ENCODE measurements at regions not wholly inside any gene's neighbourhood (a gene's known extent, or its start where the extent isn't known, plus 50 kb on each side); places are given as distances from the start of the nearest gene placed in this dataset.

DNA sequence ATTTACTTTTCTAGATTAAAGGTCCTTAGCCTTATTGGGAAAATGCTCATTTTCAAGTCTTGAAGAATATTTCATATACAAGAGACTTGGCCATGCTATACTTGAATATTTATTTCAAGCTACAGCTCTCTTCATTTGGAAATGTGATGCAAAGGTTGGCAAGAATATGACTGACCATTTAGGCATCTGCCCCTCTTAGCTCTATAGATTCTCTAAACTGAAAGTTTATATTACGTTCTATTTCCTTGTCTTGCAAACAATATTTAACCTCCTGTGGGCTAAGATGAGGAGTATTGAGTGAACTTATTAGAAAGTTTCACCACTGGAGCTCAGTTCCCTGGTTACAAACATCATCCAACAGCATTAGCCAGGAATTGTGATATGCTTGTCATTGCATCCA lies 593.1 kb downstream of the MAT2B start:
- Mint-ChIP-seq H3K27me3 (no peaks in the 10 kb centered on the region), H3K9me3 (ENCODE audit: insufficient read depth) (no peaks in the 10 kb centered on the region), H3K4me1 (no peaks in the 10 kb centered on the region), H3K4me3 (no peak overlapping the region), H3K27ac (no peak overlapping the region)
- H3K27me3 ChIP-seq (replicated peaks in 1 of 4; ENCODE audit: control extremely low read depth in 1 of 4, control insufficient read depth in 3 of 4, insufficient read depth in 4 of 4, low read length in 3 of 4), result no peaks in the 10 kb centered on the region
- ChIA-PET CTCF (no interaction called here), POLR2A (no interaction called here)
- H3K36me3 ChIP-seq (replicated peaks in 1 of 2; ENCODE audit: control extremely low read depth in 1 of 2, control insufficient read depth in 1 of 2, extremely low read depth in 1 of 2, insufficient read depth in 2 of 2, low read length in 1 of 2), result no peaks in the 10 kb centered on the region
- no peaks in the 10 kb centered on the region for H4K20me1 ChIP-seq (ENCODE audit: control insufficient read depth, insufficient read depth, low read length, poor library complexity, severe bottlenecking)
- ATAC-seq (ENCODE audit: low read depth), result no peak
- H3K9me3 ChIP-seq (ENCODE audit: control extremely low read depth in 1 of 3, control insufficient read depth in 2 of 3, insufficient read depth in 1 of 3, low read length in 2 of 3), result no peaks in the 10 kb centered on the region
- no CpG with 5 or more reads among the region's 1 CpG for WGBS (ENCODE audit: insufficient coverage)
- no peak for DNase-seq
- H3K4me1 ChIP-seq (ENCODE audit: control insufficient read depth in 2 of 2, insufficient read depth in 2 of 2, low read length in 2 of 2), result no peaks in the 10 kb centered on the region
- TF ChIP-seq EZH2 (IDR thresholded peaks at IDR 0.05; ENCODE audit: borderline replicate concordance, insufficient read depth, low read depth, low read length, poor library complexity, severe bottlenecking) (no peak), CTCF (IDR thresholded peaks at IDR 0.05) (no peak)
- intact Hi-C loops (cut with micrococcal nuclease), result no loop called here
- no peak overlapping the region for H3K27ac ChIP-seq (ENCODE audit: low read length in 2 of 2)
- H3K4me2 ChIP-seq (replicated peaks; ENCODE audit: low read depth, low read length, poor library complexity, severe bottlenecking), result no peak overlapping the region
- no peak overlapping the region for H2AFZ ChIP-seq (ENCODE audit: insufficient read depth, low read depth, low read length, poor library complexity, severe bottlenecking)
- no peak overlapping the region for H3K9ac ChIP-seq (ENCODE audit: low read length)
- H3K4me3 ChIP-seq (ENCODE audit: control extremely low read depth in 1 of 5, extremely low read depth in 1 of 5, insufficient read depth in 1 of 5, low read depth in 2 of 5, low read length in 4 of 5), result no peak overlapping the region
- no peaks in the 10 kb centered on the region for H3K79me2 ChIP-seq (ENCODE audit: control insufficient read depth, insufficient read depth, low read length)

- H3K9me3 ChIP-seq (ENCODE audit: control extremely low read depth in 1 of 3, control insufficient read depth in 2 of 3, insufficient read depth in 1 of 3, low read length in 2 of 3), result no peaks in the 10 kb centered on the region
- Mint-ChIP-seq H3K27ac (no peak overlapping the region), H3K27me3 (no peaks in the 10 kb centered on the region), H3K4me3 (no peak overlapping the region), H3K9me3 (ENCODE audit: insufficient read depth) (no peaks in the 10 kb centered on the region), H3K4me1 (no peaks in the 10 kb centered on the region)
- H2AFZ ChIP-seq (ENCODE audit: insufficient read depth, low read depth, low read length, poor library complexity, severe bottlenecking), result no peak overlapping the region
- 85% methylated on average over 5 of the region's 6 CpGs for WGBS (ENCODE audit: insufficient coverage)
- ChIA-PET POLR2A (no interaction called here), CTCF (no interaction called here)
- H4K20me1 ChIP-seq (ENCODE audit: control insufficient read depth, insufficient read depth, low read length, poor library complexity, severe bottlenecking), result no peaks in the 10 kb centered on the region
- no peak overlapping the region for H3K4me3 ChIP-seq (ENCODE audit: control extremely low read depth in 1 of 5, extremely low read depth in 1 of 5, insufficient read depth in 1 of 5, low read depth in 2 of 5, low read length in 4 of 5)
- no peaks in the 10 kb centered on the region for H3K79me2 ChIP-seq (ENCODE audit: control insufficient read depth, insufficient read depth, low read length)
- H3K4me2 ChIP-seq (replicated peaks; ENCODE audit: low read depth, low read length, poor library complexity, severe bottlenecking), result no peak overlapping the region
- H3K27me3 ChIP-seq (replicated peaks in 1 of 4; ENCODE audit: control extremely low read depth in 1 of 4, control insufficient read depth in 3 of 4, insufficient read depth in 4 of 4, low read length in 3 of 4), result no peaks in the 10 kb centered on the region
- ATAC-seq (ENCODE audit: low read depth) (no peak), DNase-seq (no peak)
- no peaks in the 10 kb centered on the region for H3K4me1 ChIP-seq (ENCODE audit: control insufficient read depth in 2 of 2, insufficient read depth in 2 of 2, low read length in 2 of 2)
- no peak for TF ChIP-seq CTCF (IDR thresholded peaks at IDR 0.05)
- no peak overlapping the region for H3K27ac ChIP-seq (ENCODE audit: low read length in 2 of 2)
- intact Hi-C loops (cut with micrococcal nuclease), result no loop called here
- H3K9ac ChIP-seq (ENCODE audit: low read length), result no peak overlapping the region
- no peaks in the 10 kb centered on the region for H3K36me3 ChIP-seq (replicated peaks in 1 of 2; ENCODE audit: control extremely low read depth in 1 of 2, control insufficient read depth in 1 of 2, extremely low read depth in 1 of 2, insufficient read depth in 2 of 2, low read length in 1 of 2)
These were observed 593.6 kb downstream of the MAT2B start for GRCh38 chr5:164098979-164099378.
